D721Med (cell line): ENCODE measurements at regions not wholly inside any gene's neighbourhood (a gene's known extent, or its start where the extent isn't known, plus 50 kb on each side); places are given as distances from the start of the nearest gene placed in this dataset.

Experiments
- DNase-seq: peaks from one replicate; pipeline ENCODE4 v3.0.0; 2011; ENCODE audit warnings: low spot score; ENCODE audit not compliant: insufficient read length
- FAIRE-seq: peaks from 2 replicates; lab custom pipeline; 2011; peaks lifted over from hg19 to GRCh38; lab: Jason Lieb, UNC
- TF ChIP-seq, protein P1 (sequence below): IDR thresholded peaks from 2 replicates; pipeline ENCODE4 v1.5.1; 2012; ENCODE audit warnings: mild to moderate bottlenecking, control low read depth; ENCODE audit not compliant: insufficient read depth; ENCODE audit errors: missing control alignments

DNA sequence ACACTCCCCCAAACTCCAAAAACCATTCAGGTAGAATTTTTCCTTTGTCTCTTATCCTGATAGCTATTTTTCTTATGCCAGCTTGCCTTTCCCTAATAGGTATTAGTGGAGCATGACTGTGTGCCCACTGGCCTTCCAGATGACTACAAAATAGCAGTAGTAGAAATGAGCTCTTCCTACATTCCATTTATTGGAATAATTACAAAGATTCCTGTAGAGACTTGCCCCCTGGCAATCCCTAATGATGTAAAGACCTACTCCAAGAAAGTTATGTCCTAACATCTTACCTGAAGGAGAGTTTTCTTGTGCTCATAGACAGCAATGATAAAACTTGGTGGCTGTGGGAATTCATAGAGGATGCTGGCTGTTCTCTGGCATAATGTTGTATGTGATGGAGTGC is 501.8 kb downstream of the GATA3 start:
- FAIRE-seq (no peak), DNase-seq (no peak)

DNA sequence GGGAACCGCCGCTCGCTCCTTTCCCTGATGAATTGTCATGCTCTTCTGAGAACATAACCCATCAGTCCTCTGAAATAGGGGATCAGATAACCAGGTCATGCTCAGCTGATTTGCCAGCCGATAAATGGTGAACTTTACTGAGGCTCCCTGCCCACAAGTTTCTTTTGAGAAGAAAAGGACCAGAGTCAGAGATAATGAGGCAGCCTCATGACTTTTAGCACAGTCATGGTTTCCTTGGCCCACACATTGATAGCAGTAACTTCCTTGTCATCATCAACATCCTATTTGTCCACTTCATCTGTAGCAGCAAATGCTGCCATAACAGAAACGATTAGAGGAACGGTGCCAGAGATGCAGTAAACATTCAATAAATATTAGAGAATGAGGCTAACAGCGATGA is 509.0 kb downstream of the GATA3 start:
- TF ChIP-seq, protein P1, sequence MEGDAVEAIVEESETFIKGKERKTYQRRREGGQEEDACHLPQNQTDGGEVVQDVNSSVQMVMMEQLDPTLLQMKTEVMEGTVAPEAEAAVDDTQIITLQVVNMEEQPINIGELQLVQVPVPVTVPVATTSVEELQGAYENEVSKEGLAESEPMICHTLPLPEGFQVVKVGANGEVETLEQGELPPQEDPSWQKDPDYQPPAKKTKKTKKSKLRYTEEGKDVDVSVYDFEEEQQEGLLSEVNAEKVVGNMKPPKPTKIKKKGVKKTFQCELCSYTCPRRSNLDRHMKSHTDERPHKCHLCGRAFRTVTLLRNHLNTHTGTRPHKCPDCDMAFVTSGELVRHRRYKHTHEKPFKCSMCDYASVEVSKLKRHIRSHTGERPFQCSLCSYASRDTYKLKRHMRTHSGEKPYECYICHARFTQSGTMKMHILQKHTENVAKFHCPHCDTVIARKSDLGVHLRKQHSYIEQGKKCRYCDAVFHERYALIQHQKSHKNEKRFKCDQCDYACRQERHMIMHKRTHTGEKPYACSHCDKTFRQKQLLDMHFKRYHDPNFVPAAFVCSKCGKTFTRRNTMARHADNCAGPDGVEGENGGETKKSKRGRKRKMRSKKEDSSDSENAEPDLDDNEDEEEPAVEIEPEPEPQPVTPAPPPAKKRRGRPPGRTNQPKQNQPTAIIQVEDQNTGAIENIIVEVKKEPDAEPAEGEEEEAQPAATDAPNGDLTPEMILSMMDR, result no peak
- DNase-seq (no peak), FAIRE-seq (no peak)

More for the DNA sequence above, 501.8 kb downstream of the GATA3 start:
- TF ChIP-seq, protein P1, result no peak

DNA sequence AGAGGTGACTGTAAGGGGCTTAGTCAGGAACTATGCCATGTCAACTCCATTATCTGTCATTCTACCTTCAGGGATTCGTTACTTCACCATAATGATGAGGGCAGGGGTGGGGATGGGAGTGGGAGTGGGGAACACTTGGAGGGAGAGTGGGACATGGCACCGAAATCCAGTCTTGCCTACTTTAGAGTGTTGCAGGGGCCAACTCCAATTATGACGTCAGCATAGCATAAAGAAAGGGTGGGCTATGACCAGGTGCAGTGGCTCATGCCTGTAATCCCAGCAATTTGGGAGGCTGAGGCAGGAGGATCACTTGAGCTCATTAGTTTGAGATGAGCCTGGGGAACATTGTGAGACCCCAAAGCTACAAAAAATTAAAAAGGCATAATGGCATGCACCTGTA is 512.2 kb downstream of the GATA3 start:
- TF ChIP-seq, protein P1, result no peak
- no peak for FAIRE-seq

DNA sequence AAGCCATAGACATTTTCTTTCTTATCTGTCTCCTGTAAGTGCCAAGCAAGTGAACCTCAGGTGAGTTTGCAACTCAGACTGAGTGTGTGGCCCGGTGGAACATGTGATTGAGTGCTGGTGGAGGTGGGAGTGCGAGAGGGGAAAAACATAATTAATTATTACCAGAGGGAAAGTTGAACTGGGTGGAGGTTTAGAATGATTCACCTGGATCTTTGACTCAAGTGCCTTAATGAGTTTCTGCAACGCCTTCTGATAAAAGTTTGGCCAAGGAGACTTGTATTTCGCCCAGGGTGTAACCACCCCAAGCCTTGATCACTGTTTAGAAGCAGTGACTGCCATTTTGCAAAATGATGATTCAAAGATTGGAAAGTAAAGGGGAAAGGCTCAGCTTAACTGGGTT is 513.9 kb downstream of the GATA3 start:
- TF ChIP-seq, protein P1, result no peak
- FAIRE-seq, result no peak
- no peak for DNase-seq

More for the DNA sequence above, 512.2 kb downstream of the GATA3 start:
- DNase-seq, result no peak

DNA sequence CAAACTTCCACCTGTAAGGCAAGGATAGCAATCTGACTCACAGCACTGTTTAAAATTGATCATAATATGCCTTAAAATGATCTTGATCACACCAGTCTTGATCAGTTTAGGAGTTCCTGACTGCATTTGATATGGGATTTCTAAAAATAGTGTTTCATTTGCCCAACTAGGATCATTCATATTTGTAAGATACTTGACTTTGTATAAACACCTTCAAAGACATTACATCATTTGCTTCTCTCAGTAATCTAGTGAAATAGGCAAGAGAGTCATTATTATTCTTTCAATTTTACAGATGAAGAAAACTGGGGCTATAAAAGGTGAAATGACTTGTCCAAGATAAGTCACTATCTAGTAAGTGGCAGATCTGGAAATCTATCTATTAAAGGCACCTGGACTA is 521.1 kb downstream of the GATA3 start:
- DNase-seq, result no peak
- TF ChIP-seq, protein P1, result no peak
- FAIRE-seq, result no peak

DNA sequence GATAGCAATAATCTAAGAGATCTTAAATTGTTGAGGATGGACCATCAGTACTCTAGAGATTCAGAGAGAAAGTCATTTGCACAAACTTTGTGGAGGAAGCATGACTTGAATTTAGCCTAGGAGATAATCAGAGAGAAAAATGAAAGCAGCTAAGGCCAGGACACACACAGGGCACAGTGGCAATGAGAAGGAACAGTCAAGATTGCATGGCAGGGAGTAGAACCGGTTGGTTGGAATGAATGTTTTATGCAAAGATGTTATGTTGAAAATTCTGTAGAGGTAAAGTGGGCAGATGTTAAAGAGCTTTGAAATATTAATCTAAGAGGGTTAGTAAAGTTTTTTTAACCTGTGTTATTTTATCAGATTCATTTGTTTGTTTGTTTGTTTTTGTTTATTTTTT is 521.8 kb downstream of the GATA3 start:
- no peak for FAIRE-seq
- TF ChIP-seq, protein P1, result no peak

DNA sequence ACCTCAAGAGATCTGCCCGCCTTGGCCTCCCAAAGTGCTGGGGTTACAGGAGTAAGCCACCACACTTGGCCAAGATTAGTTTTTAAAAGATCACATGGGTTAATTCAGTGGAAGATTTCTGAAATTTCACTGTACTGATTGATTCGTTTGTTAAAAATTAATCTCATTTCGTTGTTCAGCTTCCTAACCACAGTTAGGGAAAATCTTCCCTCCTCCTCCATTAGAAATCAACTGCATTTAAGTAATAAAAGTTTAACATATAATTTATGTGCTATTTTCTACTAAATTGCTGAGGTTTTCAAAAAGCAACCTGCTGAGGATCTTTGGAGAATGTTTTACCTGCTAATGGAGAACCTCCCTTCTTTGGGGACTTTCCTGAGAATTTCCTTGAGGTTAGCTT is 522.4 kb downstream of the GATA3 start:
- DNase-seq (no peak), FAIRE-seq (no peak)
- TF ChIP-seq, protein P1, result no peak

More for the DNA sequence above, 521.8 kb downstream of the GATA3 start:
- DNase-seq, result no peak
